ENCODE measurements at regions not wholly inside any gene's neighbourhood (a gene's known extent, or its start where the extent isn't known, plus 50 kb on each side); places are given as distances from the start of the nearest gene placed in this dataset.
"Not testable (repeated sequence)": the region's sequence is repeated elsewhere in the genome, so short reads cannot be mapped to it uniquely, and the experiment has no call there.

- DNase-seq = no peak
Observed at GRCh38 chr5:51172903-51173626, 210.2 kb upstream of the ISL1 start.

GRCh38 chr5:51181208-51181894 is 201.9 kb upstream of the ISL1 start:
- no peak for DNase-seq

- DNase-seq = no peak
Observed at GRCh38 chr5:51185850-51186329, 197.4 kb upstream of the ISL1 start.

GRCh38 chr5:51188001-51188591 is 195.2 kb upstream of the ISL1 start:
- no peak for DNase-seq

- DNase-seq = no peak
Observed at GRCh38 chr5:51194671-51195070, 188.6 kb upstream of the ISL1 start.

- no peak for DNase-seq
Observed at GRCh38 chr5:51201024-51201423, 182.2 kb upstream of the ISL1 start.

- DNase-seq = no peak
Observed at GRCh38 chr5:51201708-51202107, 181.5 kb upstream of the ISL1 start.

GRCh38 chr5:51202161-51202560 is 181.1 kb upstream of the ISL1 start:
- no peak for DNase-seq

GRCh38 chr5:51203598-51203997 is 179.7 kb upstream of the ISL1 start:
- no peak for DNase-seq

GRCh38 chr5:51208296-51208695 is 175.0 kb upstream of the ISL1 start:
- no peak for DNase-seq

GRCh38 chr5:51214746-51215145 is 168.5 kb upstream of the ISL1 start:
- no peak for DNase-seq

- no peak for DNase-seq
Observed at GRCh38 chr5:51225789-51226742, 157.2 kb upstream of the ISL1 start.

GRCh38 chr5:51227963-51228470 is 155.2 kb upstream of the ISL1 start:
- no peak for DNase-seq

GRCh38 chr5:51230336-51230735 is 152.9 kb upstream of the ISL1 start:
- no peak for DNase-seq

- no peak for DNase-seq
Observed at GRCh38 chr5:51242456-51242855, 140.8 kb upstream of the ISL1 start.

GRCh38 chr5:51250957-51251356 is 132.3 kb upstream of the ISL1 start:
- DNase-seq = not testable (repeated sequence)

- no peak for DNase-seq
Observed at GRCh38 chr5:51271261-51271660, 112.0 kb upstream of the ISL1 start.

- DNase-seq = no peak
Observed at GRCh38 chr5:51273021-51273420, 110.2 kb upstream of the ISL1 start.

- DNase-seq = no peak
Observed at GRCh38 chr5:51273871-51274270, 109.4 kb upstream of the ISL1 start.

- DNase-seq = no peak
Observed at GRCh38 chr5:51275428-51275827, 107.8 kb upstream of the ISL1 start.

GRCh38 chr5:51276250-51276649 is 107.0 kb upstream of the ISL1 start:
- no peak for DNase-seq

GRCh38 chr5:51278539-51278938 is 104.7 kb upstream of the ISL1 start:
- no peak for DNase-seq

All from activated CD4-positive, alpha-beta T cell treated with anti-CD3 and anti-CD28 coated beads, Interleukin-2, amount 50 U/mL, for 1 hour (primary cell).